ENCODE measurements at regions not wholly inside any gene's neighbourhood (a gene's known extent, or its start where the extent isn't known, plus 50 kb on each side); places are given as distances from the start of the nearest gene placed in this dataset.

- H3K4me2 ChIP-seq (ENCODE audit: low read depth, low read length): peak overlapping the region; percentile 8; the same call in 1 of the 2 replicates
- no peak overlapping the region for H3K4me3 ChIP-seq (ENCODE audit: low read length)
- no peaks in the 10 kb centered on the region for H3K9me2 ChIP-seq (replicated peaks; ENCODE audit: insufficient read depth, low read length)
- no peaks in the 10 kb centered on the region; the same call in 1 of the 2 replicates for H3F3A ChIP-seq (ENCODE audit: insufficient read depth, low read length)
- TF ChIP-seq, protein P1, sequence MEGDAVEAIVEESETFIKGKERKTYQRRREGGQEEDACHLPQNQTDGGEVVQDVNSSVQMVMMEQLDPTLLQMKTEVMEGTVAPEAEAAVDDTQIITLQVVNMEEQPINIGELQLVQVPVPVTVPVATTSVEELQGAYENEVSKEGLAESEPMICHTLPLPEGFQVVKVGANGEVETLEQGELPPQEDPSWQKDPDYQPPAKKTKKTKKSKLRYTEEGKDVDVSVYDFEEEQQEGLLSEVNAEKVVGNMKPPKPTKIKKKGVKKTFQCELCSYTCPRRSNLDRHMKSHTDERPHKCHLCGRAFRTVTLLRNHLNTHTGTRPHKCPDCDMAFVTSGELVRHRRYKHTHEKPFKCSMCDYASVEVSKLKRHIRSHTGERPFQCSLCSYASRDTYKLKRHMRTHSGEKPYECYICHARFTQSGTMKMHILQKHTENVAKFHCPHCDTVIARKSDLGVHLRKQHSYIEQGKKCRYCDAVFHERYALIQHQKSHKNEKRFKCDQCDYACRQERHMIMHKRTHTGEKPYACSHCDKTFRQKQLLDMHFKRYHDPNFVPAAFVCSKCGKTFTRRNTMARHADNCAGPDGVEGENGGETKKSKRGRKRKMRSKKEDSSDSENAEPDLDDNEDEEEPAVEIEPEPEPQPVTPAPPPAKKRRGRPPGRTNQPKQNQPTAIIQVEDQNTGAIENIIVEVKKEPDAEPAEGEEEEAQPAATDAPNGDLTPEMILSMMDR (IDR thresholded peaks at IDR 0.05; ENCODE audit: low read length): no peak
- no peak for TF ChIP-seq EZH2phosphoT487 (IDR thresholded peaks at IDR 0.05; ENCODE audit: low read length)
- H3K79me2 ChIP-seq (ENCODE audit: low read length): no peaks in the 10 kb centered on the region
- no peak overlapping the region for H3K27ac ChIP-seq (ENCODE audit: low read length)
- no peaks in the 10 kb centered on the region for H4K20me1 ChIP-seq (ENCODE audit: insufficient read depth, low read length)
- no peaks in the 10 kb centered on the region for H3K9me3 ChIP-seq (replicated peaks; ENCODE audit: insufficient read depth, low read length)
- peaks cover 25% of the 10 kb centered on the region for H3K4me1 ChIP-seq (ENCODE audit: low read length)
- DNase-seq: no peak
- no peaks in the 10 kb centered on the region for H3K36me3 ChIP-seq (replicated peaks; ENCODE audit: insufficient read depth, low read length)
- no peaks in the 10 kb centered on the region for H3K27me3 ChIP-seq (replicated peaks; ENCODE audit: insufficient read depth, low read length)
- no peak overlapping the region for H2AFZ ChIP-seq (ENCODE audit: low read length)
- no peak overlapping the region for H3K9ac ChIP-seq (ENCODE audit: low read length)
These were observed 57.2 kb upstream of the LBX1 start for GRCh38 chr10:101286248-101287046.

GRCh38 chr10:101287183-101287996 is 58.1 kb upstream of the LBX1 start:
- Histone ChIP-seq H3K9me3 (replicated peaks; ENCODE audit: insufficient read depth, low read length) (no peaks in the 10 kb centered on the region), H3K4me1 (ENCODE audit: low read length) (peaks cover 25% of the 10 kb centered on the region), H3F3A (ENCODE audit: insufficient read depth, low read length) (no peaks in the 10 kb centered on the region; the same call in 1 of the 2 replicates), H3K36me3 (replicated peaks; ENCODE audit: insufficient read depth, low read length) (no peaks in the 10 kb centered on the region), H3K9me2 (replicated peaks; ENCODE audit: insufficient read depth, low read length) (no peaks in the 10 kb centered on the region), H4K20me1 (ENCODE audit: insufficient read depth, low read length) (no peaks in the 10 kb centered on the region), H3K27ac (ENCODE audit: low read length) (no peak overlapping the region), H3K4me3 (ENCODE audit: low read length) (no peak overlapping the region), H3K27me3 (replicated peaks; ENCODE audit: insufficient read depth, low read length) (peaks cover 5% of the 10 kb centered on the region), H3K79me2 (ENCODE audit: low read length) (no peaks in the 10 kb centered on the region), H2AFZ (ENCODE audit: low read length) (no peak overlapping the region), H3K4me2 (ENCODE audit: low read depth, low read length) (no peak overlapping the region), H3K9ac (ENCODE audit: low read length) (no peak overlapping the region)
- DNase-seq: no peak
- TF ChIP-seq EZH2phosphoT487 (IDR thresholded peaks at IDR 0.05; ENCODE audit: low read length): no peak
- TF ChIP-seq EZH2 (optimal IDR thresholded peaks at IDR 0.05; ENCODE audit: low read depth, low read length): no peak
- TF ChIP-seq, protein P1 (IDR thresholded peaks at IDR 0.05; ENCODE audit: low read length): no peak

DNA sequence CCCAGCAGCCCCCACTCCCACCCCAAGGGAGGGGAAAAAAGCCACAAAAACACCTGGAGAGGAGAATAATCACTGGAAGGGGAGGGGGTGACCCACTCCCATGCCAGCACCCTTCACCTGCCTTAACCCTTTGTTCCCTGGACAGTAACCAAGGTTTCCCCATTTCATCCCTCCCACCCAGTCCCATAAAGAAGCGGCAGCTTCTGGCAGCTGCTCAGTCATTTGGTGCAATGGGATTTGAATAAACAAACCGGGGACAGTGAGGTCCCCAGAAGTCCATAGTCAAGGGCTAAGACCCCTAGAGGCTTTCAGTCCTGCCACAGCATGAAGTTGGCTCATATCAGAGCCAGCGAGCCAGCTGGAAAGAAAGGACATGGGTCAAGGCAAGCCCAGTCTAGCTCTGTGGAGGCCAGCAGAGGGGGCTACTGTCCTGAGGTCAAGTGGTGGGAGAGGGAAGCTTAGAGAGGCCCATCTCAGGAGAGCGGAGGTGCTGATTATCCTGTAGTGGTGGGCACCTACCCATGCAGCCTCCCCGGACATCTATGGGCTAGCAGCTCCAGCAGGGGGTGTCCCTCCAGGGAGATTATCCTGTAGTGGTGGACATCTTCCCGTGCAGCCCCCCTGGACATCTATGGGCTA is 58.9 kb upstream of the LBX1 start:
- Histone ChIP-seq H3K27me3 (replicated peaks; ENCODE audit: insufficient read depth, low read length) (peaks cover 13% of the 10 kb centered on the region), H3K27ac (ENCODE audit: low read length) (no peak overlapping the region), H2AFZ (ENCODE audit: low read length) (no peak overlapping the region), H3K79me2 (ENCODE audit: low read length) (no peaks in the 10 kb centered on the region), H3K9me2 (replicated peaks; ENCODE audit: insufficient read depth, low read length) (no peaks in the 10 kb centered on the region), H3F3A (ENCODE audit: insufficient read depth, low read length) (no peaks in the 10 kb centered on the region; the same call in 1 of the 2 replicates), H3K9ac (ENCODE audit: low read length) (no peak overlapping the region), H3K36me3 (replicated peaks; ENCODE audit: insufficient read depth, low read length) (no peaks in the 10 kb centered on the region), H4K20me1 (ENCODE audit: insufficient read depth, low read length) (no peaks in the 10 kb centered on the region), H3K4me1 (ENCODE audit: low read length) (peaks cover 25% of the 10 kb centered on the region), H3K4me2 (ENCODE audit: low read depth, low read length) (no peak overlapping the region), H3K9me3 (replicated peaks; ENCODE audit: insufficient read depth, low read length) (no peaks in the 10 kb centered on the region), H3K4me3 (ENCODE audit: low read length) (no peak overlapping the region)
- DNase-seq: no peak
- TF ChIP-seq, protein P1 (IDR thresholded peaks at IDR 0.05; ENCODE audit: low read length): peak; percentile 31
- no peak for TF ChIP-seq EZH2 (optimal IDR thresholded peaks at IDR 0.05; ENCODE audit: low read depth, low read length)
